SK-N-SH (cell line): ENCODE measurements at regions not wholly inside any gene's neighbourhood (a gene's known extent, or its start where the extent isn't known, plus 50 kb on each side); places are given as distances from the start of the nearest gene placed in this dataset.

Experiments used
- CTCF ChIA-PET: fragments of 300-600, 350-600 bp; formaldehyde crosslinking; extraction: SDS; loops from one replicate; lab custom pipeline; 2021; lab: Yijun Ruan, JAX
- POLR2A ChIA-PET: fragments of 350-600 bp; sonication (Branson Sonifier 250); formaldehyde crosslinking; extraction: SDS; loops from one replicate; lab custom pipeline; 2020; ENCODE audit warnings: antibody characterized with exemption, inconsistent platforms; lab: Yijun Ruan, JAX
- DNase-seq: peaks from one replicate; pipeline ENCODE4 v3.0.0; 2012
- H2AFZ ChIP-seq: fragments of 200-600 bp; sonication (generic); 2 replicates; pipeline ENCODE4 v1.8.1; 2016; ENCODE audit warnings: antibody characterized with exemption, mild to moderate bottlenecking, low read depth
- H3F3A ChIP-seq: fragments of 200-600 bp; sonication (generic); replicated peaks from 2 replicates; pipeline ENCODE3; 2016; ENCODE audit warnings: antibody characterized with exemption, mild to moderate bottlenecking; ENCODE audit not compliant: insufficient read depth
- H3K27ac ChIP-seq, 2 experiments: fragments of 200-500 bp in 1 of 2; fragments of 200-600 bp in 1 of 2; sonication (Bioruptor generic) in 1 of 2; sonication (generic), shearing (Covaris generic) in 1 of 2; 2 replicates each; pipeline versions ENCODE4 v1.5.1 to v1.6.1; 2014 to 2016; ENCODE audit warnings: low read depth in 2 of 2, inconsistent platforms in 1 of 2, low read length in 1 of 2, mild to moderate bottlenecking in 1 of 2, mixed read lengths in 1 of 2
- H3K27me3 ChIP-seq: fragments of 200-600 bp; sonication (generic), shearing (Covaris generic); 2 replicates; pipeline ENCODE4 v1.6.1; 2016; ENCODE audit warnings: mixed run types; ENCODE audit not compliant: insufficient read depth
- H3K36me3 ChIP-seq, 2 experiments: fragments of 200-500 bp in 1 of 2; fragments of 200-600 bp in 1 of 2; sonication (Bioruptor generic) in 1 of 2; sonication (generic) in 1 of 2; replicated peaks in 1 of 2; 2 replicates each; pipeline versions ENCODE3 to v1.5.1; 2014 to 2016; ENCODE audit warnings: low read length in 1 of 2, mild to moderate bottlenecking in 1 of 2; ENCODE audit not compliant: insufficient read depth in 2 of 2, control insufficient read depth in 1 of 2
- H3K4me1 ChIP-seq, 2 experiments: fragments of 200-500 bp in 1 of 2; fragments of 200-600 bp in 1 of 2; sonication (Bioruptor generic) in 1 of 2; sonication (generic), shearing (Covaris generic) in 1 of 2; 2 replicates each; pipeline versions ENCODE4 v1.5.1 to v1.6.1; 2014 to 2016; ENCODE audit warnings: low read depth in 1 of 2, low read length in 1 of 2, mixed run types in 1 of 2; ENCODE audit not compliant: insufficient read depth in 2 of 2, control insufficient read depth in 1 of 2
- H3K4me2 ChIP-seq: fragments of 200-600 bp; sonication (generic), shearing (Covaris generic); 2 replicates; pipeline ENCODE4 v1.6.1; 2017; ENCODE audit warnings: mixed run types
- H3K4me3 ChIP-seq, 2 experiments: fragments of 200-500 bp in 1 of 2; fragments of 200-600 bp in 1 of 2; sonication (Bioruptor generic) in 1 of 2; sonication (generic), shearing (Covaris generic) in 1 of 2; 2 replicates each; pipeline versions ENCODE4 v1.5.1 to v1.8.1; 2014 to 2016; ENCODE audit warnings: low read depth in 2 of 2, inconsistent platforms in 1 of 2, low read length in 1 of 2, mild to moderate bottlenecking in 1 of 2, mixed read lengths in 1 of 2, moderate library complexity in 1 of 2
- H3K79me2 ChIP-seq: fragments of 200-600 bp; sonication (generic); 2 replicates; pipeline ENCODE4 v1.8.1; 2017; ENCODE audit warnings: mild to moderate bottlenecking; ENCODE audit not compliant: insufficient read depth
- H3K9ac ChIP-seq: fragments of 200-600 bp; sonication (generic); 2 replicates; pipeline ENCODE4 v1.6.1; 2017; ENCODE audit warnings: mixed run types
- H3K9me2 ChIP-seq: fragments of 200-600 bp; sonication (generic); 2 replicates; pipeline ENCODE4 v1.6.1; 2017; ENCODE audit warnings: mixed run types
- H3K9me3 ChIP-seq: fragments of 200-600 bp; sonication (generic); 2 replicates; pipeline ENCODE4 v1.6.1; 2017; ENCODE audit warnings: mixed run types, mild to moderate bottlenecking, moderate library complexity
- H4K20me1 ChIP-seq: fragments of 200-600 bp; sonication (generic); 2 replicates; pipeline ENCODE4 v1.6.1; 2017; ENCODE audit warnings: mild to moderate bottlenecking, mixed run types; ENCODE audit not compliant: insufficient read depth
- ELF1 ChIP-seq: IDR thresholded peaks from 2 replicates; pipeline ENCODE4 v1.4.0; 2012
- EP300 ChIP-seq, 2 experiments: IDR thresholded peaks; 2 replicates each; pipeline versions ENCODE4 v1.4.0 to v1.6.1; 2012; ENCODE audit warnings: borderline replicate concordance in 1 of 2, low read depth in 1 of 2, low read length in 1 of 2
- GATA2 ChIP-seq: sonication (generic); formaldehyde crosslinking; IDR thresholded peaks from 2 replicates; pipeline ENCODE4 v1.5.0; 2020; ENCODE audit warnings: mild to moderate bottlenecking, missing genetic modification reagents
- RFX5 ChIP-seq: IDR thresholded peaks from 2 replicates; pipeline ENCODE4 v1.6.1; 2012; ENCODE audit warnings: mild to moderate bottlenecking, improper control_type of control experiment, low read length
- RXRA ChIP-seq: IDR thresholded peaks from 2 replicates; pipeline ENCODE4 v1.4.0; 2012; ENCODE audit warnings: low read depth, mild to moderate bottlenecking, borderline replicate concordance
- YY1 ChIP-seq: IDR thresholded peaks from 2 replicates; pipeline ENCODE4 v1.4.0; 2012; ENCODE audit warnings: low read depth, mild to moderate bottlenecking
- WGBS: methylation state at CpG from one replicate; pipeline ENCODE4 v1.1.6; 2017; ENCODE audit warnings: low lambda C conversion rate; 5-methylcytosine and 5-hydroxymethylcytosine counted together
- TF ChIP-seq, protein P1 (sequence below): IDR thresholded peaks from 2 replicates; pipeline ENCODE4 v1.6.1; 2012; ENCODE audit warnings: mild to moderate bottlenecking, low read depth, low read length, moderate library complexity
- TF ChIP-seq, protein P2 (sequence below): IDR thresholded peaks from 2 replicates; pipeline ENCODE4 v1.4.0; 2012; ENCODE audit warnings: low read depth, borderline replicate concordance
- TF ChIP-seq, protein P3 (sequence below): IDR thresholded peaks from 2 replicates; pipeline ENCODE4 v1.4.0; 2012; ENCODE audit warnings: low read depth, borderline replicate concordance

DNA sequence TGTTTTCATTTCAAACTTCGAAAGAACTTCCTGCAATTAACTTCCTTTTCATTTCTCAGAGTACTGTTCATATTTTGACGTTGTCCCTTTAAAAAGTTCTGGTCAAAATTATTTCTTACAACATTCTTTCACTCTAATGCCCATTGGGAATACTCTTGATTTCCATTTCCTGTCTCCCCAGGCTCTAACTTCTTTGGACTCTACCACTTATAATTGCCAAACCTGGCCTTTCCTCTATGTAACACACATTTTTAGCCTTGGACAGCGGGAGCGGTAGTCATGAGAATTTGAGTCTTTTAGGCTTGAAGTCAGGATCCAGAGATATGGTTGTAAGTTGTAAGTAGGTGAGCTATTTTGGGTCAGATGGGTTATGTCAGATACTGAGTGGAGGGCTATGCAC lies 163.5 kb upstream of the SPRY2 start (continued):
- no peak for TF ChIP-seq EP300 (IDR thresholded peaks at IDR 0.05; ENCODE audit: borderline replicate concordance in 1 of 2, low read depth in 1 of 2, low read length in 1 of 2)
- no peak for TF ChIP-seq RFX5
- TF ChIP-seq, protein P1, sequence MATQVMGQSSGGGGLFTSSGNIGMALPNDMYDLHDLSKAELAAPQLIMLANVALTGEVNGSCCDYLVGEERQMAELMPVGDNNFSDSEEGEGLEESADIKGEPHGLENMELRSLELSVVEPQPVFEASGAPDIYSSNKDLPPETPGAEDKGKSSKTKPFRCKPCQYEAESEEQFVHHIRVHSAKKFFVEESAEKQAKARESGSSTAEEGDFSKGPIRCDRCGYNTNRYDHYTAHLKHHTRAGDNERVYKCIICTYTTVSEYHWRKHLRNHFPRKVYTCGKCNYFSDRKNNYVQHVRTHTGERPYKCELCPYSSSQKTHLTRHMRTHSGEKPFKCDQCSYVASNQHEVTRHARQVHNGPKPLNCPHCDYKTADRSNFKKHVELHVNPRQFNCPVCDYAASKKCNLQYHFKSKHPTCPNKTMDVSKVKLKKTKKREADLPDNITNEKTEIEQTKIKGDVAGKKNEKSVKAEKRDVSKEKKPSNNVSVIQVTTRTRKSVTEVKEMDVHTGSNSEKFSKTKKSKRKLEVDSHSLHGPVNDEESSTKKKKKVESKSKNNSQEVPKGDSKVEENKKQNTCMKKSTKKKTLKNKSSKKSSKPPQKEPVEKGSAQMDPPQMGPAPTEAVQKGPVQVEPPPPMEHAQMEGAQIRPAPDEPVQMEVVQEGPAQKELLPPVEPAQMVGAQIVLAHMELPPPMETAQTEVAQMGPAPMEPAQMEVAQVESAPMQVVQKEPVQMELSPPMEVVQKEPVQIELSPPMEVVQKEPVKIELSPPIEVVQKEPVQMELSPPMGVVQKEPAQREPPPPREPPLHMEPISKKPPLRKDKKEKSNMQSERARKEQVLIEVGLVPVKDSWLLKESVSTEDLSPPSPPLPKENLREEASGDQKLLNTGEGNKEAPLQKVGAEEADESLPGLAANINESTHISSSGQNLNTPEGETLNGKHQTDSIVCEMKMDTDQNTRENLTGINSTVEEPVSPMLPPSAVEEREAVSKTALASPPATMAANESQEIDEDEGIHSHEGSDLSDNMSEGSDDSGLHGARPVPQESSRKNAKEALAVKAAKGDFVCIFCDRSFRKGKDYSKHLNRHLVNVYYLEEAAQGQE: no peak

DNA sequence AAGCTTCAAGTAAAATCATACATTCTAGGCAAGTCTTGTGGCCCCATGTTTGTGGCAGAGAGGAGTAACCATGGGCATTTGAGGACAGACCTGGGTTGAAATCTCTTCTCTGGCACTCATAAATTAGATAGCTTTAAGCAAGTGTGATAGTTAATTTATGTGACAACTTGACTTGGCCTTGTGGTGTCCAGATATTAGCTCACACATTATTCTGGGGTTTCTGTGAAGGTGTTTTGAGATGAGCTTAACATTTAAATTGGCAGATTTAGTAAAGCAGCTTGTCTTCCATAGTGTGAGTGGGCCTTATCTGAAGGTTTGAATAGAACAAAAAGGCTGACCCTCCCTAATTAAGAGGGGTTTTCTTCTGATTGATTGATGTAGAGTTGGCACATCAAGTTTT lies 161.4 kb upstream of the SPRY2 start:
- H3K27me3 ChIP-seq: no peaks in the 10 kb centered on the region
- no peak overlapping the region for H3K9ac ChIP-seq
- no peak overlapping the region for H3K4me2 ChIP-seq
- TF ChIP-seq GATA2 (CRISPR knock-in tag): no peak
- no peak for TF ChIP-seq ELF1
- no peak for TF ChIP-seq RXRA
- TF ChIP-seq YY1: no peak
- TF ChIP-seq, protein P2, sequence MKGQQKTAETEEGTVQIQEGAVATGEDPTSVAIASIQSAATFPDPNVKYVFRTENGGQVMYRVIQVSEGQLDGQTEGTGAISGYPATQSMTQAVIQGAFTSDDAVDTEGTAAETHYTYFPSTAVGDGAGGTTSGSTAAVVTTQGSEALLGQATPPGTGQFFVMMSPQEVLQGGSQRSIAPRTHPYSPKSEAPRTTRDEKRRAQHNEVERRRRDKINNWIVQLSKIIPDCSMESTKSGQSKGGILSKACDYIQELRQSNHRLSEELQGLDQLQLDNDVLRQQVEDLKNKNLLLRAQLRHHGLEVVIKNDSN: no peak
- ChIA-PET CTCF (interaction anchor here (0.6 to 0.9 kb wide), 2 partner anchors 23 to 302 kb away, joined by 3 read pairs; no protein-coding TSS in a partner anchor), POLR2A (no interaction called here)
- no peaks in the 10 kb centered on the region for H3K36me3 ChIP-seq
- no peaks in the 10 kb centered on the region; a peak in 1 of 4 replicates for H3K4me1 ChIP-seq
- H3K27ac ChIP-seq: no peak overlapping the region
- no peaks in the 10 kb centered on the region for H3K79me2 ChIP-seq
- no peaks in the 10 kb centered on the region for H4K20me1 ChIP-seq
- no peaks in the 10 kb centered on the region for H3K9me3 ChIP-seq
- no peak overlapping the region for H2AFZ ChIP-seq
- H3K9me2 ChIP-seq: no peaks in the 10 kb centered on the region
- H3F3A ChIP-seq: no peaks in the 10 kb centered on the region
- DNase-seq: no peak
- no peak overlapping the region for H3K4me3 ChIP-seq

DNA sequence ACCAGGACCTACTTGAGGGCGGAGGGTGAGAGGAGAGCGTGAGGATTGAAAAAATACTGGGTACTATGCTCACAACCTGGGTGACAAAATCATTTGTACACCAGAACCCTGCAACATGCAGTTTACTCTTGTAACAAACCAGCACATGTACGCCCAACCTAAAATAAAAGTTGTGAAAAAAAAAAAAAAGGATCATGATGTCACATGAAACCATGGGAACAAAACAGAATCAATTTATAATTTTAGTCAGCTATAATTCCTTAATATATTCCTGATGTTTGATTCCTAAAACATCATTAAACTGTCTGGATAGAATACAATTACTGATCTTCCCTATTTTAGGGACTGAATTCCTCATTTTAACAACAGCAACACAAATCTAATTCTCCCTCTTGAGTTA lies 160.6 kb upstream of the SPRY2 start:
- POLR2A ChIA-PET: no interaction called here
- Histone ChIP-seq H4K20me1 (no peaks in the 10 kb centered on the region), H3K36me3 (no peaks in the 10 kb centered on the region), H2AFZ (no peak overlapping the region), H3K4me1 (peaks cover 0 to 5% of the 10 kb centered on the region in 2 experiments; a peak in 2 of 4 replicates), H3K79me2 (no peaks in the 10 kb centered on the region), H3F3A (no peaks in the 10 kb centered on the region), H3K9me3 (no peaks in the 10 kb centered on the region), H3K9ac (no peak overlapping the region), H3K27me3 (no peaks in the 10 kb centered on the region), H3K4me2 (no peak overlapping the region), H3K9me2 (no peaks in the 10 kb centered on the region), H3K27ac (no peak overlapping the region), H3K4me3 (no peak overlapping the region)
- DNase-seq: no peak
- CTCF ChIA-PET: no interaction called here
- TF ChIP-seq, protein P3, sequence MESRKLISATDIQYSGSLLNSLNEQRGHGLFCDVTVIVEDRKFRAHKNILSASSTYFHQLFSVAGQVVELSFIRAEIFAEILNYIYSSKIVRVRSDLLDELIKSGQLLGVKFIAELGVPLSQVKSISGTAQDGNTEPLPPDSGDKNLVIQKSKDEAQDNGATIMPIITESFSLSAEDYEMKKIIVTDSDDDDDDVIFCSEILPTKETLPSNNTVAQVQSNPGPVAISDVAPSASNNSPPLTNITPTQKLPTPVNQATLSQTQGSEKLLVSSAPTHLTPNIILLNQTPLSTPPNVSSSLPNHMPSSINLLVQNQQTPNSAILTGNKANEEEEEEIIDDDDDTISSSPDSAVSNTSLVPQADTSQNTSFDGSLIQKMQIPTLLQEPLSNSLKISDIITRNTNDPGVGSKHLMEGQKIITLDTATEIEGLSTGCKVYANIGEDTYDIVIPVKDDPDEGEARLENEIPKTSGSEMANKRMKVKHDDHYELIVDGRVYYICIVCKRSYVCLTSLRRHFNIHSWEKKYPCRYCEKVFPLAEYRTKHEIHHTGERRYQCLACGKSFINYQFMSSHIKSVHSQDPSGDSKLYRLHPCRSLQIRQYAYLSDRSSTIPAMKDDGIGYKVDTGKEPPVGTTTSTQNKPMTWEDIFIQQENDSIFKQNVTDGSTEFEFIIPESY: no peak
- TF ChIP-seq ELF1: no peak
- WGBS: 84% methylated on average over 3 of the region's 3 CpGs
